Psoas muscle (tissue), 7 donors: ENCODE measurements at regions not wholly inside any gene's neighbourhood (a gene's known extent, or its start where the extent isn't known, plus 50 kb on each side); places are given as distances from the start of the nearest gene placed in this dataset.

Experiments used
- ATAC-seq, 4 donors: fragments of 200-7000 bp; cut with Tn5 transposase; one replicate each; pipeline ENCODE4 v1.9.1; 2020; ENCODE audit warnings: moderate library complexity in 3 of 4, mild to moderate bottlenecking in 2 of 4
- DNase-seq, 2 donors: peaks; one replicate each; pipeline ENCODE4 v3.0.0-alpha.2; 2020
- H3K27ac ChIP-seq: fragments of 200-600 bp; one replicate; pipeline ENCODE4 v1.8.0; 2022
- H3K27me3 ChIP-seq, 3 donors: fragments of 200-600 bp in 1 of 3; one replicate each; pipeline versions ENCODE4 v1.6.1 to v1.8.0; 2013 to 2022; ENCODE audit warnings: low read length in 2 of 3, mild to moderate bottlenecking in 2 of 3, moderate library complexity in 1 of 3; ENCODE audit not compliant: insufficient read depth in 3 of 3
- H3K36me3 ChIP-seq, 2 donors: fragments of 200-600 bp in 1 of 2; one replicate each; pipeline versions ENCODE4 v1.6.1 to v1.8.0; 2013 to 2022; ENCODE audit warnings: low read depth in 1 of 2, mild to moderate bottlenecking in 1 of 2, moderate library complexity in 1 of 2; ENCODE audit not compliant: insufficient read depth in 1 of 2
- H3K4me1 ChIP-seq: fragments of 200-600 bp; one replicate; pipeline ENCODE4 v1.8.0; 2022
- H3K4me3 ChIP-seq: fragments of 200-600 bp; one replicate; pipeline ENCODE4 v1.8.0; 2022; ENCODE audit warnings: mild to moderate bottlenecking
- H3K9me3 ChIP-seq: fragments of 200-600 bp; one replicate; pipeline ENCODE4 v1.8.0; 2022
- CTCF ChIP-seq: fragments of 200-600 bp; IDR thresholded peaks from one replicate; pipeline ENCODE4 v1.8.0; 2022; ENCODE audit warnings: antibody characterized with exemption
- WGBS, 3 donors: extraction: QIAGEN DNeasy Blood & Tissue Kit; methylation state at CpG; one replicate each; pipeline versions ENCODE4 v1.1.6 to v1.1.7; 2013; 5-methylcytosine and 5-hydroxymethylcytosine counted together
- intact Hi-C, 2 donors: fragments of 100-400 bp; cut with DNase I; formaldehyde crosslinking; loops; one replicate each; pipeline versions ENCODE4 v1.11.0 to v1.14.2; 2022
- donor health status: healthy with polysubstance abuse.
- donor health status: DM: no; HTN: no; CAD: no; lungs with moderate emphysema.
- donor health status: Bipolar disorder and iron deficiency.
- donor health status: healthy.
- donor health status: DM: yes; HTN: yes; CAD: no.
- donor health status: DM: no; HTN: no; CAD: no.
- donor health status: DM: yes; HTN: yes; CAD: no.

- no peak for DNase-seq
- WGBS, 3 donors = 58 to 70% (median 67%) methylated on average over 14 of the region's 14 CpGs
- Histone ChIP-seq H3K27me3 (peaks cover 0 to 3% (median 0%) of the 10 kb centered on the region in 3 donors), H3K36me3 (no peaks in the 10 kb centered on the region), H3K9me3 (no peaks in the 10 kb centered on the region), H3K4me3 (no peak overlapping the region), H3K27ac (no peak overlapping the region), H3K4me1 (no peaks in the 10 kb centered on the region)
- ATAC-seq = no peak
- no peak for TF ChIP-seq CTCF
- intact Hi-C loops = no loop called here
Measured at GRCh38 chr11:69414773-69415187, 66.7 kb upstream of the LINC01488 start.

- H3K27me3 ChIP-seq = peaks cover 0 to 2% (median 0%) of the 10 kb centered on the region in 3 donors
- no peak for ATAC-seq
- TF ChIP-seq CTCF = no peak
- H3K27ac ChIP-seq = no peak overlapping the region
- no peak overlapping the region for H3K4me3 ChIP-seq
- DNase-seq = no peak
- 83 to 84% (median 84%) methylated on average over 12 of the region's 12 CpGs for WGBS, 3 donors
- intact Hi-C loops = no loop called here
- H3K4me1 ChIP-seq = no peaks in the 10 kb centered on the region
- H3K9me3 ChIP-seq = no peaks in the 10 kb centered on the region
- no peaks in the 10 kb centered on the region for H3K36me3 ChIP-seq
Measured at GRCh38 chr11:69415411-69416142, 65.9 kb upstream of the LINC01488 start.

GRCh38 chr11:69416143-69416515 lies 65.3 kb upstream of the LINC01488 start:
- WGBS, 3 donors = 76 to 83% (median 77%) methylated on average over 14 of the region's 14 CpGs
- H3K27me3 ChIP-seq = no peaks in the 10 kb centered on the region
- ATAC-seq (no peak), DNase-seq (no peak)
- no peaks in the 10 kb centered on the region for H3K9me3 ChIP-seq
- no peak for TF ChIP-seq CTCF
- H3K4me1 ChIP-seq = no peaks in the 10 kb centered on the region
- no peaks in the 10 kb centered on the region for H3K36me3 ChIP-seq
- no peak overlapping the region for H3K4me3 ChIP-seq
- intact Hi-C loops = no loop called here
- no peak overlapping the region for H3K27ac ChIP-seq

GRCh38 chr11:69416762-69417698 lies 64.4 kb upstream of the LINC01488 start:
- no peaks in the 10 kb centered on the region for H3K4me1 ChIP-seq
- 55 to 62% (median 60%) methylated on average over 27 of the region's 27 CpGs for WGBS, 3 donors
- no peak for TF ChIP-seq CTCF
- H3K9me3 ChIP-seq = no peaks in the 10 kb centered on the region
- intact Hi-C loops = no loop called here
- no peak overlapping the region for H3K4me3 ChIP-seq
- no peaks in the 10 kb centered on the region for H3K36me3 ChIP-seq
- no peaks in the 10 kb centered on the region for H3K27me3 ChIP-seq
- peak overlapping the region; percentile 10 for H3K27ac ChIP-seq
- ATAC-seq (no peak), DNase-seq (no peak)
